NT2/D1 (cell line): ENCODE measurements at regions not wholly inside any gene's neighbourhood (a gene's known extent, or its start where the extent isn't known, plus 50 kb on each side); places are given as distances from the start of the nearest gene placed in this dataset.

Source experiments
- SUZ12 ChIP-seq: IDR thresholded peaks from 2 replicates; pipeline ENCODE4 v1.6.1; 2011; ENCODE audit not compliant: insufficient read length, insufficient read depth; ENCODE audit errors: extremely low read depth
- YY1 ChIP-seq: IDR thresholded peaks from 2 replicates; pipeline ENCODE4 v1.6.1; 2011; ENCODE audit not compliant: insufficient read length, insufficient read depth
- ZNF274 ChIP-seq: IDR thresholded peaks from 2 replicates; pipeline ENCODE4 v1.6.1; 2011; ENCODE audit warnings: mild to moderate bottlenecking, low read depth, low read length

DNA sequence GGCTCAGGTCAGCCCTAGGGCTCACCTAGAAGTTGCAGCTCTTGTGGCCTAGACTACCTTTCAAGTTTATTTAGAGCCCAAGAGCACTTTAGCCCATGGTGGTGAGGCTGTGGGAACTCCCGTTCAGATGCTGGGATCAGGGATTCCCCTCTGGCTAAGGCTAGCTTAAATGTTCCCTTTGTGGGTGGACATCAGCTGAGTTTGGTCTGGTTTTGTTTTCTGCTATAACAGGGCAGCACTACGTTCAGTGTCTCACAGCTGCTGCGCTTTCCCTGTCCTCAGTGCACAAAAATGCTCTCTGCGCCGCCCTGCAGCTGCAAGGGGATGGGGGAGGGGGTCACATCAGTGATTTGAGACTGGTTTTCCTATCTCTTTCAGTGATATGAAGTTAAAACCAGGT is 170.5 kb upstream of the KCNJ3 start:
- TF ChIP-seq YY1 (no peak), SUZ12 (no peak), ZNF274 (no peak)
